ENCODE measurements at regions not wholly inside any gene's neighbourhood (a gene's known extent, or its start where the extent isn't known, plus 50 kb on each side); places are given as distances from the start of the nearest gene placed in this dataset.
A peak's percentile ranks its signal among the peaks of the same experiment; 100 is the strongest.

DNA sequence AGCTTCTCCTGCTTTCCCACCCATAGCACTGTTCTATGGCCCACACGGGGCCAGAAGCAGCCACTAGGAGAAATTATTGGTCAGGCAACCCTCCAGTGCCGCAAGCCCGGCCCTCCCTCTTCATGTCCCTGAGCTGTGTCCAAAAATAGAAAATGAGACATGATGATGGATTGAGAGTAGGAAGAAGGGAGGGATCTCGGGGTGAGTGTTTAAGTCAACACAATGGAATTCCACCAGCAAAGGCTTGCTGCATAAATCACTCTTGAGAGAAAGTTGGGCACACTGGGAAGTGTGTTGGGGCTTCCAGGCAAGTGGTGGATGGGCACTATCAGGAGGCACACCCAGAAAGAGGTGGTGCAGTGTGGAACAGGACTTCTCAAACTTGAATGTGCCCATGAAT, 94.2 kb downstream of the LLPH start:
- Histone ChIP-seq H3K9me3 (ENCODE audit: control insufficient read depth, insufficient read depth, low read depth, low read length) (no peaks in the 10 kb centered on the region), H3K36me3 (ENCODE audit: control insufficient read depth, insufficient read depth, low read length) (0 out of 2 replicates have a peak, but pooled peaks cover 2% of the 10 kb centered on the region), H3K27me3 (ENCODE audit: control insufficient read depth, insufficient read depth, low read length) (no peaks in the 10 kb centered on the region), H3K27ac (ENCODE audit: low read length) (no peak overlapping the region), H3K4me1 (ENCODE audit: control insufficient read depth, insufficient read depth, low read length) (no peaks in the 10 kb centered on the region), H3K4me3 (ENCODE audit: low read depth in 2 of 2, low read length in 2 of 2) (no peak overlapping the region)
- CTCF ChIA-PET: no interaction called here
- no TSS peak for BruUV-seq (replicated peaks)
- POLR2A ChIA-PET: no interaction called here
- DNase-seq (ENCODE audit: low read depth, low spot score): peak; percentile 24
- TF ChIP-seq TCF7L2 (IDR thresholded peaks at IDR 0.05; ENCODE audit: low read depth, low read length) (no peak), POLR2AphosphoS5 (IDR thresholded peaks at IDR 0.05; ENCODE audit: low read depth, low read length) (no peak), SIN3A (IDR thresholded peaks at IDR 0.05; ENCODE audit: borderline replicate concordance, insufficient read depth, low read depth, low read length) (no peak)
- TF ChIP-seq, protein P1, sequence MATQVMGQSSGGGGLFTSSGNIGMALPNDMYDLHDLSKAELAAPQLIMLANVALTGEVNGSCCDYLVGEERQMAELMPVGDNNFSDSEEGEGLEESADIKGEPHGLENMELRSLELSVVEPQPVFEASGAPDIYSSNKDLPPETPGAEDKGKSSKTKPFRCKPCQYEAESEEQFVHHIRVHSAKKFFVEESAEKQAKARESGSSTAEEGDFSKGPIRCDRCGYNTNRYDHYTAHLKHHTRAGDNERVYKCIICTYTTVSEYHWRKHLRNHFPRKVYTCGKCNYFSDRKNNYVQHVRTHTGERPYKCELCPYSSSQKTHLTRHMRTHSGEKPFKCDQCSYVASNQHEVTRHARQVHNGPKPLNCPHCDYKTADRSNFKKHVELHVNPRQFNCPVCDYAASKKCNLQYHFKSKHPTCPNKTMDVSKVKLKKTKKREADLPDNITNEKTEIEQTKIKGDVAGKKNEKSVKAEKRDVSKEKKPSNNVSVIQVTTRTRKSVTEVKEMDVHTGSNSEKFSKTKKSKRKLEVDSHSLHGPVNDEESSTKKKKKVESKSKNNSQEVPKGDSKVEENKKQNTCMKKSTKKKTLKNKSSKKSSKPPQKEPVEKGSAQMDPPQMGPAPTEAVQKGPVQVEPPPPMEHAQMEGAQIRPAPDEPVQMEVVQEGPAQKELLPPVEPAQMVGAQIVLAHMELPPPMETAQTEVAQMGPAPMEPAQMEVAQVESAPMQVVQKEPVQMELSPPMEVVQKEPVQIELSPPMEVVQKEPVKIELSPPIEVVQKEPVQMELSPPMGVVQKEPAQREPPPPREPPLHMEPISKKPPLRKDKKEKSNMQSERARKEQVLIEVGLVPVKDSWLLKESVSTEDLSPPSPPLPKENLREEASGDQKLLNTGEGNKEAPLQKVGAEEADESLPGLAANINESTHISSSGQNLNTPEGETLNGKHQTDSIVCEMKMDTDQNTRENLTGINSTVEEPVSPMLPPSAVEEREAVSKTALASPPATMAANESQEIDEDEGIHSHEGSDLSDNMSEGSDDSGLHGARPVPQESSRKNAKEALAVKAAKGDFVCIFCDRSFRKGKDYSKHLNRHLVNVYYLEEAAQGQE (IDR thresholded peaks at IDR 0.05; ENCODE audit: insufficient read depth in 1 of 2, low read depth in 2 of 2, low read length in 1 of 2): no peak
- TF ChIP-seq, protein P2, sequence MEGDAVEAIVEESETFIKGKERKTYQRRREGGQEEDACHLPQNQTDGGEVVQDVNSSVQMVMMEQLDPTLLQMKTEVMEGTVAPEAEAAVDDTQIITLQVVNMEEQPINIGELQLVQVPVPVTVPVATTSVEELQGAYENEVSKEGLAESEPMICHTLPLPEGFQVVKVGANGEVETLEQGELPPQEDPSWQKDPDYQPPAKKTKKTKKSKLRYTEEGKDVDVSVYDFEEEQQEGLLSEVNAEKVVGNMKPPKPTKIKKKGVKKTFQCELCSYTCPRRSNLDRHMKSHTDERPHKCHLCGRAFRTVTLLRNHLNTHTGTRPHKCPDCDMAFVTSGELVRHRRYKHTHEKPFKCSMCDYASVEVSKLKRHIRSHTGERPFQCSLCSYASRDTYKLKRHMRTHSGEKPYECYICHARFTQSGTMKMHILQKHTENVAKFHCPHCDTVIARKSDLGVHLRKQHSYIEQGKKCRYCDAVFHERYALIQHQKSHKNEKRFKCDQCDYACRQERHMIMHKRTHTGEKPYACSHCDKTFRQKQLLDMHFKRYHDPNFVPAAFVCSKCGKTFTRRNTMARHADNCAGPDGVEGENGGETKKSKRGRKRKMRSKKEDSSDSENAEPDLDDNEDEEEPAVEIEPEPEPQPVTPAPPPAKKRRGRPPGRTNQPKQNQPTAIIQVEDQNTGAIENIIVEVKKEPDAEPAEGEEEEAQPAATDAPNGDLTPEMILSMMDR (IDR thresholded peaks at IDR 0.05): no peak
- intact Hi-C loops (cut with micrococcal nuclease; ENCODE audit: unreplicated experiment): no loop called here
- in situ Hi-C loops (cut with HindIII; ENCODE audit: low pct_unique_long_range_greater_than_20kb, low sequenced_read_pairs): no loop called here
- ATAC-seq: no peak

DNA sequence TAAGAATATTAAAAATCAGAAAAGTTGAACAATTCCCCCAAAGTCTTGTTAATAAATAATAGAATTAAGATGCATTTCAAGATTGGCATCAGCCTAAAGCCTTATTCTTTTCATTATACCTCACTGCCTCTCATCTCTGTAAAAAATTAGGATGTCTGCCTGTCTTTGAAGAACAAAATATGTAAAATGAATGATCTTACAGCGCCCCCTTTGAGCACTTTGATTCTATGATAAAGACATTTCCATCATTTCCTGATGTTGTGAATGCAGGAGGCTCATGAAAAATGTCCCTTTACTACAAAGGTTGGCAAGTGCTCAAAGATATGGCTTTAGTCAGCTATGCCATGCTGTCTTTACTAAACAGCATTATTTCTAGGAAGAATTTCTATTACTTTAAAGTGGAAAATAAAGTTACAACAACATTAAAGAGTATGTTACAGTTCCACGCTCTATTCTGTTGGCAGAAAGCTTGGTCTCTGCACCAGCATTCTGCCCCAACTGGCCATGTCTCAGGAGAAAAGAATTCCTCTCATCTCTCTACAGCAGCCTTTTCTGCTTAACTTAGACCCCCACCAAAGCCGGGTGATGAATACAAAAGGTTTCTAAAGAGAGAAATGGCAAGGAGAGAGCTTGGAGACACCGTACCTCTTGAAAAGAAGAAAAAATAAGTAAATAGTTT, 95.1 kb downstream of the LLPH start:
- in situ Hi-C loops (cut with HindIII; ENCODE audit: low pct_unique_long_range_greater_than_20kb, low sequenced_read_pairs) (no loop called here), intact Hi-C loops (cut with micrococcal nuclease; ENCODE audit: unreplicated experiment) (no loop called here)
- ChIA-PET CTCF (no interaction called here), POLR2A (no interaction called here)
- Histone ChIP-seq H3K27ac (ENCODE audit: low read length) (peak overlapping the region; percentile 0; the same call in 1 of the 2 replicates), H3K36me3 (ENCODE audit: control insufficient read depth, insufficient read depth, low read length) (0 out of 2 replicates have a peak, but pooled peaks cover 2% of the 10 kb centered on the region), H3K4me1 (ENCODE audit: control insufficient read depth, insufficient read depth, low read length) (no peaks in the 10 kb centered on the region), H3K27me3 (ENCODE audit: control insufficient read depth, insufficient read depth, low read length) (no peaks in the 10 kb centered on the region), H3K9me3 (ENCODE audit: control insufficient read depth, insufficient read depth, low read depth, low read length) (no peaks in the 10 kb centered on the region), H3K4me3 (ENCODE audit: low read depth in 2 of 2, low read length in 2 of 2) (no peak overlapping the region)
- TF ChIP-seq POLR2AphosphoS5 (IDR thresholded peaks at IDR 0.05; ENCODE audit: low read depth, low read length): no peak
- TF ChIP-seq, protein P2 (IDR thresholded peaks at IDR 0.05): peak; percentile 66
- BruUV-seq (replicated peaks): no TSS peak
- DNase-seq (ENCODE audit: low read depth, low spot score) (no peak), ATAC-seq (peak; percentile 75; the same call in 1 of the 2 replicates)
